KMS-11 (cell line): ENCODE measurements at regions not wholly inside any gene's neighbourhood (a gene's known extent, or its start where the extent isn't known, plus 50 kb on each side); places are given as distances from the start of the nearest gene placed in this dataset.
"Not testable (repeated sequence)": the region's sequence is repeated elsewhere in the genome, so short reads cannot be mapped to it uniquely, and the experiment has no call there.

Source experiments
- H2AFZ ChIP-seq: fragments of 200-600 bp; sonication (generic); 2 replicates; pipeline ENCODE4 v1.6.1; 2016; ENCODE audit warnings: antibody characterized with exemption, mixed run types, low read depth
- H3K27ac ChIP-seq: fragments of 200-600 bp; sonication (generic); 2 replicates; pipeline ENCODE4 v1.6.1; 2016; ENCODE audit warnings: mild to moderate bottlenecking, mixed run types
- H3K27me3 ChIP-seq: fragments of 200-600 bp; sonication (generic); 2 replicates; pipeline ENCODE4 v1.6.1; 2017; ENCODE audit warnings: mild to moderate bottlenecking, low read depth, mixed run types, moderate library complexity; ENCODE audit not compliant: insufficient read depth
- H3K36me3 ChIP-seq: fragments of 200-600 bp; sonication (generic); 2 replicates; pipeline ENCODE4 v1.6.1; 2017; ENCODE audit warnings: mild to moderate bottlenecking, mixed run types; ENCODE audit not compliant: insufficient read depth
- H3K4me1 ChIP-seq: fragments of 200-600 bp; sonication (generic); 2 replicates; pipeline ENCODE4 v1.6.1; 2016; ENCODE audit warnings: mild to moderate bottlenecking, low read depth, mixed run types; ENCODE audit not compliant: poor library complexity, severe bottlenecking
- H3K4me2 ChIP-seq: fragments of 200-600 bp; sonication (generic); 2 replicates; pipeline ENCODE4 v1.7.0; 2016; ENCODE audit warnings: mild to moderate bottlenecking, mixed run types
- H3K4me3 ChIP-seq: fragments of 200-600 bp; sonication (generic); IDR thresholded peaks from 2 replicates; pipeline ENCODE4 v1.6.1; 2017; ENCODE audit warnings: low read depth, low read length, mixed read lengths; ENCODE audit not compliant: insufficient read depth
- H3K79me2 ChIP-seq: fragments of 200-600 bp; sonication (generic); 2 replicates; pipeline ENCODE4 v1.6.1; 2016; ENCODE audit warnings: low read depth, mixed run types; ENCODE audit not compliant: insufficient read depth
- H3K9ac ChIP-seq: fragments of 200-600 bp; sonication (generic); 2 replicates; pipeline ENCODE4 v1.6.1; 2016; ENCODE audit warnings: mild to moderate bottlenecking, mixed run types
- H4K20me1 ChIP-seq: fragments of 200-600 bp; sonication (generic); 2 replicates; pipeline ENCODE4 v1.6.1; 2016; ENCODE audit warnings: mild to moderate bottlenecking, mixed run types; ENCODE audit not compliant: insufficient read depth

DNA sequence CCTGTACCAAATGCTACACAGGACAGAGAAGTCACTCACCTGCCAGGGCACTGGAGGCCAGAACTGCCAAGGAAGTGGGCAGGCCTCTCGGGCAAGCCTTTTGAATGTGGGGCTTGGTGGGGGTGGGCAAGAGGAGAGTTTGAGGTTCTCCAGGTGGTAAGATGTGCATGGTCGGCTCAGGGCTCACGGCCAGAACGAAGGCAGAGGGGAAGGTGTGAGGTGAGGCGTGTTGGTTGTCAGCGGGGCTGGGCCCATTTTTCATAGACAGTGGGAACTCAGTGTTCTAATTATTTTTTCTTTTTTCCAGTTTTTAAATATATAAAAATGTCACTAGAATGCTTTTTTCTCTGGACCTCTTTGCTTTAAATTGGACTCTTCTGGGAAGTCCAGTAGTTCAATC is 145.8 kb downstream of the BCL2L11 start:
- H4K20me1 ChIP-seq, H3K36me3 ChIP-seq, H3K27me3 ChIP-seq, H3K79me2 ChIP-seq, H3K4me3 ChIP-seq, H3K4me1 ChIP-seq, H3K4me2 ChIP-seq, H3K9ac ChIP-seq, H2AFZ ChIP-seq, H3K27ac ChIP-seq: not testable (repeated sequence)

DNA sequence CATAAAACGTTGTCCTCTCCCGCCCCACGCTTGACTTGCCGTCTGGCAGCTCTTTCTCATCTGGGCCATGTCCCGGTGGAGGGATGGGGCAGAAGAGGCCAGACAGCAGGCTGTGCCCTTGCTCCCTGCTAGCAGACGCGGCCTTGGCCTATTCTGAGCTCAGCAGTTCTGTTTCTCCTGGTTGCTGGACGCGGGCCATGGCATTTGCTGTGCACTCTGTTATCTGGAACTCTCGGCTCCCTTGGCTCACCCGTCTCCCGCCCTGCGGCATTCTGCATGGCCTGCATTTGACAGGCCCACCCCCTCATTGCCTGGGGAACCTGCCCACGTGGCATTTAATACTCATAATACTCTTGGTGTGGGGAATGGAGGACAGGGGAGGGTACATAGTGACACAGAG is 146.3 kb downstream of the BCL2L11 start:
- not testable (repeated sequence) for H3K79me2 ChIP-seq, H3K27ac ChIP-seq, H2AFZ ChIP-seq

DNA sequence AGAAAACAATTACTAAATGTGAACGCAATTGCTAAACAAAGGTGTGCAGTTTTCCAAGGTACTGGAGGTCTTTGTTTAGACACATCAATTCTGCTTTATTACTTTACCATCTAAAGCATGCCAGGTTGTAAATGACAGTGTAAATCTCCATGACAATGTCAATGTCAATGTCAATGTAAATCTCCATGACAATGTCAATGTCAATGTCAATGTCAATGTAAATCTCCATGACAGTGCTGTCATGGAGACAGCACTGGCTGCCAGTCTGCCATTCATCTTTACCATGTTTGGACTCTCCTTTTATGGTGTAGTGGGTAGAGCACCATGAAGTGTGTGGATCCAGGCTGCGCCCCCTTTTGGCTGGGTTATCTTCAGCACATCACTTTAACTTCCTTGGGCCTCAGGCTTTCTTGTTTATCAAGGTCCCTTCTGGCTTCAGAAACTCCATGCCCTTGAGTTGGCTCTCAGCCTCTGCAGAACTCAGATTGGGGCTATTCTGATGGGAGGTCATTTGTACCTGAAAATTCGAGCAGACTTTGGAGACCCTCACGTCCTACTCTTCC is 149.1 kb downstream of the BCL2L11 start:
- not testable (repeated sequence) for H3K4me3 ChIP-seq, H3K4me1 ChIP-seq, H3K36me3 ChIP-seq, H3K27me3 ChIP-seq, H4K20me1 ChIP-seq, H2AFZ ChIP-seq, H3K9ac ChIP-seq, H3K79me2 ChIP-seq, H3K27ac ChIP-seq, H3K4me2 ChIP-seq

More for the DNA sequence above, 146.3 kb downstream of the BCL2L11 start:
- not testable (repeated sequence) for H3K4me1 ChIP-seq, H3K36me3 ChIP-seq, H4K20me1 ChIP-seq, H3K9ac ChIP-seq, H3K27me3 ChIP-seq, H3K4me3 ChIP-seq, H3K4me2 ChIP-seq

DNA sequence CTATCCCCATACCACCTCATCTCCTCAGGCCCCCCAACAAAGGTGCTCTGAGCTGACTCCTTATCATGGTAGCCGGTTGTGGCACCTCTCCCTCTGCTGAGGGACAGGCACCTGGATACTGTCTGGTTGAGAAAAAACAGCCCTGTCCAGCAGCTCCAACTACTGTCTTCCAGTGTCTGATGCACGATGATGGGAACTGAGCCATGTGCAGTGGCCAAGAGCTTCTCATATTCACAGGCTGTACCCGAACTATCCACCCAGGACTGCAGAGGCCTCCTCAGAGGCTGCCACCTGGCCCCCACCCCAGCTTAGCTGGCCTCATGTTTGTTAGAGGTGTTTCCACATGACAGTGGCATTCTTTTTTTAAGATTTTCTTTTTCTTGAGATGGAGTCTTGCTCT is 149.9 kb downstream of the BCL2L11 start:
- not testable (repeated sequence) for H3K79me2 ChIP-seq, H3K4me2 ChIP-seq, H4K20me1 ChIP-seq, H3K36me3 ChIP-seq, H3K9ac ChIP-seq, H3K27ac ChIP-seq, H3K4me3 ChIP-seq, H2AFZ ChIP-seq, H3K4me1 ChIP-seq, H3K27me3 ChIP-seq

DNA sequence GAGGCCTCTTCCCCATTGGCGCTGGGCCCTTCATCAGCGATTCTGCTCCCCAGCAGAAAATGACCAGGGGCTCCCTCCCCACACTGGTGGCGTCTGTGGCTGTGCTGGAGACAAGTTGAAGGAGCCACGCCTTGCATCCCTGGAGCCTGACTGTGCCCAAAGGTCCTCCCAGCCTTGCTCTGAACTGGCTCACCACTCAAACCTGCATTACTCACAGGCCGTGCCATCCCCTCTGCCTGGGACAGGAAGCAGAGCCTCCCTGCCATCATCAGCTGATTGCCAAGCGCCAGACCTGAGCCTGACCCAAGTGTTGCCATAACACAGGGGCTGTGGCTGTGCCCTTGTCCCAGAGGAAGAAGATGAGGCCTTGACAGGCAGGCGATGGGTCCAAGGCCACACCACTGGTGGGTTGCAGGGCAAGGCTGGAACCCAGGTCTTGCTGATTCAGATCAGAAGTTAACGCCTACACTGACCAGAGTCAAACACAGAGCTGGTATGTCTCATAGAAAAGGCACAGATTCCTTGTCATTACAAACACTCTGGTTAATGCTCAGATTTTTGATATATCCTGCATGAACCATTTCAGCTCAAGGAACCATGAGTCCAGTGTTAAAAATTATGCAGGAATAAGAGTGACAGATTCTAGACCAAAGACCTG is 151.1 kb downstream of the BCL2L11 start:
- not testable (repeated sequence) for H3K27me3 ChIP-seq, H4K20me1 ChIP-seq, H2AFZ ChIP-seq, H3K36me3 ChIP-seq, H3K4me3 ChIP-seq, H3K4me1 ChIP-seq, H3K79me2 ChIP-seq, H3K4me2 ChIP-seq, H3K9ac ChIP-seq, H3K27ac ChIP-seq

DNA sequence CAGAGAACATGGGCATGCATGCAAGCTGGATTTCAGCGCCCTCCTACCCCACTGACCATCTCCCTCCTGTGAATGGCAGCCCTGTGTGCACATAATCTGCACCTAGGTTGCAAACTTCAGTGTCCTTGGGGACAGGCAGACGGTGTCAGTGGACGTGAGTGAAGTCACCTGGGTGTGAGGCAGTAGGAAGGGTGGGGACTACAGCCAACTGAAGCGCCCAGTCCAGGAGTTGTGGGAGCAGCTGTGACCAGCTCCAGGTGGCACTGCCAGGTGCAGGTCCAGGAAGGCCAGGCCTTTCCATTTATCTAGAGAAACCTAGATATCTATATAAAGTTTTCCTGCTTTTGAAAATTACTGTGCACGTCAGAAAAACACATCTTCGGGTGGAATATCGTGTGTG is 152.3 kb downstream of the BCL2L11 start:
- H4K20me1 ChIP-seq, H3K9ac ChIP-seq, H3K4me2 ChIP-seq, H3K4me1 ChIP-seq, H3K79me2 ChIP-seq, H3K4me3 ChIP-seq, H3K36me3 ChIP-seq, H3K27me3 ChIP-seq, H2AFZ ChIP-seq, H3K27ac ChIP-seq: not testable (repeated sequence)

DNA sequence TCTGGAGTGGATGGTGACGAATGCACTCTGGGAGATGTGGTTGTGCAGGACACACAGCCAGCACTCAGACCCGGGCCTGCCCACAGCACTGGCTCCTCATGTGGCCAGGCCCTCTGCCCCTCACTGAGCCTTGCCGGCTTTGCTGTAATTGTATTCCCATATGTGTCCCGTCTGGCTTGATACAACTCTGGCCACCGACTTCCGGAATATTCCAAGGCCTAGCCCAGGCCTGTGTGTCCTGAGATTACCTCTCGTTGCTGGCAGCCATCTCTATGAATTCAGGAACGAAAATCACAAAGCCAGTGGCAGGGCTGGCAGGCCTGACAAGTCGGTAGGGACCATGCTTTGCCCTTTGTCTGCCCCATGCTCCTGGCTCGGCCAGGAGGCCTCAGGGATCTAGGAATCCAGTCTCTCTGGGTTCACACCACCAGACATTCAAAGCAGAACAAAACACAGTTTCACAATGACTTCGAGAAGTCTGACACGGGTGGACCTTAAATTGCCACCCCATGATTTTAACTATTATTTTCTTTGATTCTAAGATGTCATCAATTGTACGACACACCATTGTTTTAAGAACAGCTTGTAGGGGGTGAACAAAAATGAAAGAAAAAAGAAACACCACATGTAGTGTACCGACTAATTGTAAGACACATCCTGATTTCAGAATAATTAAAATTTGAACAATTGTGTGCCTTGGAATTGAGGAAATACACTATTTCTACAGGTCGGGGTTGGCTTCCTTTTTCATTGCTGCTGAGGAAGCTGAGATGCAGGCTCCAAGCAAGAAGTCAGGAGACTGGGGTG is 154.5 kb downstream of the BCL2L11 start:
- H3K27me3 ChIP-seq, H3K36me3 ChIP-seq, H3K4me2 ChIP-seq, H2AFZ ChIP-seq, H3K27ac ChIP-seq, H3K4me3 ChIP-seq, H4K20me1 ChIP-seq, H3K4me1 ChIP-seq, H3K79me2 ChIP-seq, H3K9ac ChIP-seq: not testable (repeated sequence)

DNA sequence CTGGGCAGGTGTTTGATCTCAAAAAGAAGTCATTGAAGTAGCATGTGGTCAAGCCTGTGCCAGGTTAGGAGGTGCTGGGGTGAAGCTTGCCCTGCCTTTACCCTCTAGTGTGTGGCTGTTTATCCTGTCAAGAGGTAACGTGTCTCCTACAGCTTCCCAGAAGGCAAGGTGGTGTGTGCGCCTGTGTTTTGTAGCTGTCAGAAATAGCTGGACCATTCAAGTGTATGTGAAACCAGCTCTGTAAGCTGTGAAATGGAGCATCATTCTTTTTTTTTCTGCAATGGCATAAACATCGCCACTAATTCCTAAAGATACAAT is 155.1 kb downstream of the BCL2L11 start:
- not testable (repeated sequence) for H3K36me3 ChIP-seq, H4K20me1 ChIP-seq, H2AFZ ChIP-seq, H3K27me3 ChIP-seq, H3K27ac ChIP-seq, H3K9ac ChIP-seq, H3K4me1 ChIP-seq, H3K79me2 ChIP-seq, H3K4me2 ChIP-seq, H3K4me3 ChIP-seq

DNA sequence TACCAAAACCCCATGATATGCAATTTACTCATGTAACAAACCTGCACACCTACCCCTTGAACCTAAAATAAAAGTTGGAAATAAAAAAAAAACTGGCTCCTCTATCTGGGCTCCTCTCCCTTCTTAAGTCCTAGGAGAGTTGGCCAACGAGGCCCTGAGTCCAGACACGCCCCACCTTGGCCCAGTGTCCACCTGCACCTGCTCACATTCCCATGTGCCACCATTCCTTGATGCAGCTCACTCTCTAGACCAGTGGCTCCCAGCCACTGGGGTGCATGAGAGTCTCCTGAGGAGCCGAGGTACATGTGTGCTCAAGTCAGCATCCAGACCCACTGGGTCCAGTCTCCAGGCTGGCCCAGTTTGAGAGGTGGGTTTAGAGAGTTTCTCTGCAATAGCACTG is 157.4 kb downstream of the BCL2L11 start:
- not testable (repeated sequence) for H3K27me3 ChIP-seq, H3K36me3 ChIP-seq, H3K4me3 ChIP-seq, H4K20me1 ChIP-seq, H3K79me2 ChIP-seq, H3K9ac ChIP-seq, H2AFZ ChIP-seq, H3K4me2 ChIP-seq, H3K27ac ChIP-seq, H3K4me1 ChIP-seq

DNA sequence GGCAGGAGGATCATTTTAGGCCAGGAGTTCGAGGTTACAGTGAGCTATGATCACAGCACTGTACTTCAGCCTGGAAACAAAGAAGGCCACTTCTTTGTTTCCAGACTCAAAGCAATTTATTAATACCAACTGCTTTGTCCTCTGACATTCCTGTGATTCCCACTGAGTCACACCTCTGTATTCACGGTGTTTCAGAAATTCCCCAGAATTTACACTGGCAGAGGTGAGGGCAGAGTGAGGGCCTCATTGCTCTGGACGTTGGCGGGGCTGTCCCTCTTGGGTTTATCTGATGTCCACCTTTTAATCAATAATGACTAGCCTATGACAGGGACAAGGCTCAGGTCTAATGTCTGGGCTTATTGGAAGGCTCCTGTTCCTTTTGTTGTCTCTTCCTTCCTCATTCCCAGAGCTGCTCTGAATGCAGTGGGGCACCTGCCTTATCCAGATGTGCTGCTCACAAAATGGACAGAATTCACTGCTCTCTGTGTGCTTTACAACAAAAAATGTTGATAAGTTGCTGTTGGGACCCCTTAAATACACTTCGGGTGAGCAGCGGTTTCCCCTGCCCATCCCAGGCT is 160.1 kb downstream of the BCL2L11 start:
- H3K36me3 ChIP-seq, H3K27me3 ChIP-seq, H3K27ac ChIP-seq, H4K20me1 ChIP-seq, H3K9ac ChIP-seq, H3K4me3 ChIP-seq, H3K4me1 ChIP-seq, H3K79me2 ChIP-seq, H2AFZ ChIP-seq, H3K4me2 ChIP-seq: not testable (repeated sequence)
